Uterus (tissue), 3 donors: ENCODE measurements at regions not wholly inside any gene's neighbourhood (a gene's known extent, or its start where the extent isn't known, plus 50 kb on each side); places are given as distances from the start of the nearest gene placed in this dataset.

Experiments
- DNase-seq, 2 donors: peaks; one replicate each; pipeline ENCODE4 v3.0.0-alpha.2; 2019 to 2020
- H3K27ac ChIP-seq, 2 donors: fragments of 200-600 bp; sonication (generic); 1 replicate in 1 of 2; 2 replicates in 1 of 2; pipeline ENCODE4 v1.5.1; 2016 to 2018
- H3K27me3 ChIP-seq, 2 donors: fragments of 200-600 bp; sonication (generic); one replicate each; pipeline ENCODE4 v1.5.1; 2018 to 2019; ENCODE audit warnings: control low read depth in 1 of 2
- H3K36me3 ChIP-seq, 2 donors: fragments of 200-600 bp; sonication (generic); one replicate each; pipeline ENCODE4 v1.5.1; 2019; ENCODE audit warnings: control low read depth in 1 of 2
- H3K4me1 ChIP-seq, 2 donors: fragments of 200-600 bp; sonication (generic); one replicate each; pipeline ENCODE4 v1.5.1; 2018 to 2019; ENCODE audit warnings: control low read depth in 1 of 2
- H3K4me3 ChIP-seq, 2 donors: fragments of 200-600 bp; sonication (generic); 1 replicate in 1 of 2; 2 replicates in 1 of 2; pipeline ENCODE4 v1.5.1; 2018 to 2019; ENCODE audit warnings: mild to moderate bottlenecking in 1 of 2
- H3K9me3 ChIP-seq, 2 donors: fragments of 200-600 bp; sonication (generic); one replicate each; pipeline ENCODE4 v1.5.1; 2019; ENCODE audit warnings: control low read depth in 1 of 2
- POLR2A ChIP-seq, 2 donors: fragments of 450-650 bp; IDR thresholded peaks; one replicate each; pipeline ENCODE4 v1.6.1; 2016; ENCODE audit warnings: antibody characterized with exemption in 2 of 2, mild to moderate bottlenecking in 1 of 2, moderate library complexity in 1 of 2
- intact Hi-C: fragments of 100-400 bp; cut with DNase I; formaldehyde crosslinking; loops from one replicate; pipeline ENCODE4 v1.15.1; 2023; ENCODE audit warnings: low total_unique reads
- TF ChIP-seq, protein P1 (sequence below), 4 experiments: fragments of 200-600 bp in 2 of 4; fragments of 450-650 bp in 2 of 4; sonication (generic) in 2 of 4; IDR thresholded peaks; one replicate each; pipeline ENCODE4 v1.5.1; 2016 to 2019; ENCODE audit warnings: antibody characterized with exemption in 4 of 4, mild to moderate bottlenecking in 2 of 4, moderate library complexity in 1 of 4
- donor health status: DM: yes; HTN: yes; CAD: no.

DNA sequence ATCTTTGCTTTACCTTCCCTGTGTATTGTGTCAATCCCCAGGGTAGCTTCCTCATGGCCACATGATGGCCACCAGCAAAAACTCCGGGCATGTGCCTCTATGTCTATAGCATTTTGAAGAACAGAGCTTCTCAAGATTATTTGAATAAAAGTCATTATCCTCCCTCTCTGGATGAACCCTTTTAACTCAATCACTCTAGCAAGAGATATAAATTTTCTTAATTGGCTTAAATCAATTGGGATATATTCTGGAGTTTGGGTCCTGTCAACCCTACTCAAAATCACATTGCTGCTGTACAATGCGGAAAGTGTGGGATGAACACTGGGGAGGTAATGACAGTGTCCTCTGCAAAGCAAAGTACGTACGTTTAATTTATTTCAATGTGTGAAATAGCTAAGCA, 370.6 kb upstream of the LRRC3B start:
- no peak overlapping the region for H3K4me3 ChIP-seq
- no peaks in the 10 kb centered on the region for H3K9me3 ChIP-seq
- DNase-seq, result no peak
- H3K27ac ChIP-seq, result no peak overlapping the region
- no peaks in the 10 kb centered on the region for H3K4me1 ChIP-seq
- H3K27me3 ChIP-seq, result no peaks in the 10 kb centered on the region
- TF ChIP-seq, protein P1, sequence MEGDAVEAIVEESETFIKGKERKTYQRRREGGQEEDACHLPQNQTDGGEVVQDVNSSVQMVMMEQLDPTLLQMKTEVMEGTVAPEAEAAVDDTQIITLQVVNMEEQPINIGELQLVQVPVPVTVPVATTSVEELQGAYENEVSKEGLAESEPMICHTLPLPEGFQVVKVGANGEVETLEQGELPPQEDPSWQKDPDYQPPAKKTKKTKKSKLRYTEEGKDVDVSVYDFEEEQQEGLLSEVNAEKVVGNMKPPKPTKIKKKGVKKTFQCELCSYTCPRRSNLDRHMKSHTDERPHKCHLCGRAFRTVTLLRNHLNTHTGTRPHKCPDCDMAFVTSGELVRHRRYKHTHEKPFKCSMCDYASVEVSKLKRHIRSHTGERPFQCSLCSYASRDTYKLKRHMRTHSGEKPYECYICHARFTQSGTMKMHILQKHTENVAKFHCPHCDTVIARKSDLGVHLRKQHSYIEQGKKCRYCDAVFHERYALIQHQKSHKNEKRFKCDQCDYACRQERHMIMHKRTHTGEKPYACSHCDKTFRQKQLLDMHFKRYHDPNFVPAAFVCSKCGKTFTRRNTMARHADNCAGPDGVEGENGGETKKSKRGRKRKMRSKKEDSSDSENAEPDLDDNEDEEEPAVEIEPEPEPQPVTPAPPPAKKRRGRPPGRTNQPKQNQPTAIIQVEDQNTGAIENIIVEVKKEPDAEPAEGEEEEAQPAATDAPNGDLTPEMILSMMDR (IDR thresholded peaks at IDR 0.05), result no peak
- no peak for TF ChIP-seq POLR2A (IDR thresholded peaks at IDR 0.05)
- intact Hi-C loops, result no loop called here
- no peaks in the 10 kb centered on the region for H3K36me3 ChIP-seq

DNA sequence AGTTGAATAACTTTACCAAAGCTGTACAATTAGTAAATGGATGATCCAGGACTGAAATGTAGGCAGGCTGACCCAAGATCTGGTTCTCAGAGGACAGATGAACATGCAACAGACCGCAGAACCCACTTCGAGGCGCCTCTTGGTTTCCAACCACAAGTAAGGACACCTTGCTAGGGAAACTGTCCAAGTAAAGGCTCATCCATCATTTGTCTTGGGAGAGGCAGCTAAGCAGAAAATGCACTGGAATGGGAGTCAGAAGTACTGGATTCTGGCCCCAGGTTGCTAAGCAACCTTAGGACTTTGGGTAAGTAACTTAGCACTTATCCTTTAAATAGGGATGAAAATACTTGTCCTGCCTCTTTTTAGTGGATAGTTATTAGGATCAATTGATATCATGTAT, 366.3 kb upstream of the LRRC3B start:
- H3K9me3 ChIP-seq, result no peaks in the 10 kb centered on the region
- no peaks in the 10 kb centered on the region for H3K27me3 ChIP-seq
- TF ChIP-seq, protein P1 (IDR thresholded peaks at IDR 0.05), result no peak
- TF ChIP-seq POLR2A (IDR thresholded peaks at IDR 0.05), result no peak
- no peak for DNase-seq
- no peaks in the 10 kb centered on the region for H3K36me3 ChIP-seq
- intact Hi-C loops, result no loop called here
- H3K4me3 ChIP-seq, result no peak overlapping the region
- H3K4me1 ChIP-seq, result no peaks in the 10 kb centered on the region
- H3K27ac ChIP-seq, result no peak overlapping the region

DNA sequence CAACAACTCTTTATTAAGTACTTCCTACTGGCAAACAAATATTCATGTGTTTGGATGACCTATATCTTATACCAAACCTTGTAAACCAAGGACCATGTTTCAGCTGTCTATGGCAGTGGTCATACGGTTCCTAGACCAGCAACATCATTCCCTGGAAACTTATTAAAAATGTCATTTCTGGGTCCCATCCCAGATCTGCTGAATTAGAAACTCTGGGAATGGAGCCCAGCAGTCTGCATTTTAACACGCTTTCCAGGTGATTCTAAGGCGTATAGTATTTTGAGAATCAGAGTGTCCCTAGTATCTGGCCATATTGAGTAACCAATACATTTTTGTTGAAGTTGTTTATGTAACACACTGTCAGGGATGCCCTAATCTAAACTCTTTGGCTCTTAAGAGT, 363.4 kb upstream of the LRRC3B start:
- Histone ChIP-seq H3K27ac (no peak overlapping the region), H3K4me3 (no peak overlapping the region), H3K27me3 (no peaks in the 10 kb centered on the region), H3K36me3 (no peaks in the 10 kb centered on the region), H3K4me1 (no peaks in the 10 kb centered on the region), H3K9me3 (no peaks in the 10 kb centered on the region)
- intact Hi-C loops, result no loop called here
- no peak for TF ChIP-seq POLR2A (IDR thresholded peaks at IDR 0.05)
- TF ChIP-seq, protein P1 (IDR thresholded peaks at IDR 0.05), result no peak
- no peak for DNase-seq

DNA sequence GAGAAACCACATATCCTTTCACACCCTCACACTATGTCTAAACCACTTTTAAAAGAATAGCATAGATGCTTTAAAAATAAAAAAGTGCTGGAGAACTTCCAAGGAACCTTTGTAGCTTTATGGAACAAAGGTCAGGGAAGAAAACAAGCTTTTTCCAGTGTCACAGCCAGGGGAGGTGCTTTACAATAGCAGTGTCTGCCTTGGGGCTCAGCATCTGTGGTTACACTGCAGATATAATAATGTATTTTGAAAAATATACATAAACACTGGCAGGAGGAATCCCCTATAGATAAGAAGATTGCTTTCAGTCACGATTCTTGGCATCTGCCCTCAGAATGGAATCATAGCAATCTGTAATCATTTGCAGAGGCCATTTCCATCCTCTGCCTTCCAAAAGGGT, 362.4 kb upstream of the LRRC3B start:
- no peaks in the 10 kb centered on the region for H3K36me3 ChIP-seq
- H3K27ac ChIP-seq, result no peak overlapping the region
- H3K4me3 ChIP-seq, result no peak overlapping the region
- H3K9me3 ChIP-seq, result no peaks in the 10 kb centered on the region
- no peaks in the 10 kb centered on the region for H3K27me3 ChIP-seq
- intact Hi-C loops, result no loop called here
- H3K4me1 ChIP-seq, result no peaks in the 10 kb centered on the region
- TF ChIP-seq POLR2A (IDR thresholded peaks at IDR 0.05), result no peak
- TF ChIP-seq, protein P1 (IDR thresholded peaks at IDR 0.05), result no peak
- DNase-seq, result no peak

DNA sequence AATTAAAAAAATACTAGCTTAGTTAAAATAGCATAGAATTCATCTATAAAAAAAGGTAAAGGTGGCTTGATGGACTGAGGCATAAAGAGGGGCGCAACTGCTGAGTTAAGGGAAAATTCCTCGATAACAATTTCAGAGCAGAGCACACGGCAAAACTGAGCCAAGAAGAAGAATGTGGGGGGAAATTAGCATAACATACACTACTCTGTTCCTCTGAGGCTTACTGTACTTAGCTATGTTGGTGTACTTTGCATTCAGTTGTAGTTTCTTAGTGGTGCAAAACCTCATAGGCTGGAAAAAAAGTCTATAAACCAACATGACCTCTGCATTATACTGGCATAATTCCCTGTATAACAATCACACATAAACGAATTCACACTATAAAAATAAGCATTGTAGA, 357.9 kb upstream of the LRRC3B start:
- TF ChIP-seq, protein P1 (IDR thresholded peaks at IDR 0.05), result no peak
- TF ChIP-seq POLR2A (IDR thresholded peaks at IDR 0.05), result no peak
- no peaks in the 10 kb centered on the region for H3K27me3 ChIP-seq
- H3K4me1 ChIP-seq, result no peaks in the 10 kb centered on the region
- no peak for DNase-seq
- H3K36me3 ChIP-seq, result no peaks in the 10 kb centered on the region
- H3K4me3 ChIP-seq, result no peak overlapping the region
- H3K27ac ChIP-seq, result no peak overlapping the region
- intact Hi-C loops, result no loop called here
- H3K9me3 ChIP-seq, result no peaks in the 10 kb centered on the region
